CD4-positive, alpha-beta T cell treated with Interleukin-17A for 1 hour (primary cell): ENCODE measurements at regions not wholly inside any gene's neighbourhood (a gene's known extent, or its start where the extent isn't known, plus 50 kb on each side); places are given as distances from the start of the nearest gene placed in this dataset.

Experiments
- DNase-seq: peaks from one replicate; pipeline ENCODE4 v3.0.0-alpha.2; 2020

DNA sequence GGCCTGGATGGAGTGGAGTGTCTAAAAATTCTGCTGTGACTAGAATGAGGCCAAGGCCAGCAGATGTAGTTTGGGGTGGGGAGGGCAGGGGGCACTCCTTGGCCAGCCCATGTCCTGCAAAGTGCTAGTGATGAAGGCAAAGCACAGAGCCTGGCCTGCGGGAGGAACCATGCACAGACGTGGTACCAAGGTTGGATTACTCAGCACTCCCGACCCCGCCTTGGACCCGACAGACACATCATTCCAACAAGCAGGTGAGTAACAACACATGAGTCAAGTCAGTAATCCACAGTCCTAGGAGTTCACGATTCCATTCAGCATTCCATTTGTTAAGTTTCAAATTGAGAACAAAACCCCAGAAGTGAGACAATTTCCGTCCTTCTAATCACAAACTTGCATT, 317.3 kb downstream of the TCERG1L start:
- no peak for DNase-seq

DNA sequence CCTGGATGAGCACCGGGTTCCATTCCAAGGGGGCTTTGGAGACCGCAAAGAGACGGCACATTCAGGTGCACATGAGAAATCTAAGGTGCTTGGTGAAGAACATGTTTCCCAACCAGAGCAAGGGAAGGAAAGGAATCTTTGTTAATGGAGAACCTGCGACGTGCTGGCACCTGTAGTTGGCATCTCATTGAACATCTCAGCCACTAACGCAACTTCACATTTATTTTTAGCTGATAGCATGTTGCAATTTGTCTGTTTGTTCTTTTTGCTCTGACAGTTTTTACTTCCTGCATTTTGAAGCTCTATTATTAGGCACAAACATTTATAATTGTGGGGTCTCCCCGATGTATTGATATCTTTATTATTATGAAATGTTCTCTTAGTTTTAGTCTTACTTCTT, 316.7 kb downstream of the TCERG1L start:
- no peak for DNase-seq

DNA sequence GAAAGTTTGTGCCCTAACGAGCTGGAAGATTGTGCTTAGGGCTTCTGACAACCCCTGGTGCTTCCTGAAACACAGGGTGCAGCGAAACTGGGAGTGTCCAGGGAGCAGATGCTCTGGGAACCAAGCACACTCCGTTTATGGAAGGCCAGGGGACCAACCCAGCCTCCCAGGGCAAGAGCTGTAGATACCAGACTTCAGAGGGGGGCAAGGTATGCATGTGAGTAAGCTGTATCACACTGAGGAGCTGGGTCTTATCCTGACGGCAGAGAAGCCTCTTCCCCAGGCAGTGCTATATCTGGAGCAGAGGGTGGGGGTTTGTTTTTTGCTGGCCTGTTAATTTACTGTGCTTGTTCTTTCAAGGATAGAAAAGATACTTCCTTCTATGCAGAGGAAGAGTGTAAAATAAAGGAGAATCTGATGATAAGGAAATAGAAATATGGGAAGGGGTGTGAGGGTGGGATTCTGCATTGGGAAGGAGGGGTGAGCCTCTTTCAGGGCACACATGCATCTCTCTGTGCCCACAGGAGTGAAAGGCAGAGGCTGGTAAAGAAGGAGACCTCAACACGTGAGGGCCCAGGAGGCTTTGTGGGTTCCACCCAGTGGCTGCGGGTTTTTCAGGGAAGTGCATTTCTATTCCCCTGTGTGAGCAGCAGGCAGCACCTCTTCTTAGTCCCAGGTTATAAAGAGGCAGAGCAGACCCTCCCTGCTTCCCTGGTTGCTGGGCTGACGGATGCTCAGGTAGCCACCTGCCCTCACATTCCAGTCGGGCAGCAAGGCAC, 314.1 kb downstream of the TCERG1L start:
- no peak for DNase-seq

DNA sequence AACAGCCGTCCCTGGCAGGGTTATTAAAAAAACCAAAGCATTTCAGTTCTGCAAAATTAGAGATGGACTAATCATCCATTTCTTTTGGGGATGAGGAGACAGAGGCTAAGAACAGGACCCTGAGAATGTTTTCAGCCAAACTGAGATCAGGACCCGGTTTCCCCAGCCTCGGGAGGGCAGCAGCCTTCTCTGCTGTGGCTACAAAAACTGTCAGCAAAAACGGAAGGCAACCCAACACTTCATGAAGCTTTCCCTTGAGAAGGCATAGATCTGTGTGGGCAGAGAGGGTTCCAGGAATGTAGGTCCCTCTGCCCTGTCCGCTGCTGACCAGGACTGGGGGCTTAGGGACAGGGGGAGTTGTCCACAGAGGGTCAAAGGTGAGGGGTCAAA, 313.5 kb downstream of the TCERG1L start:
- no peak for DNase-seq

DNA sequence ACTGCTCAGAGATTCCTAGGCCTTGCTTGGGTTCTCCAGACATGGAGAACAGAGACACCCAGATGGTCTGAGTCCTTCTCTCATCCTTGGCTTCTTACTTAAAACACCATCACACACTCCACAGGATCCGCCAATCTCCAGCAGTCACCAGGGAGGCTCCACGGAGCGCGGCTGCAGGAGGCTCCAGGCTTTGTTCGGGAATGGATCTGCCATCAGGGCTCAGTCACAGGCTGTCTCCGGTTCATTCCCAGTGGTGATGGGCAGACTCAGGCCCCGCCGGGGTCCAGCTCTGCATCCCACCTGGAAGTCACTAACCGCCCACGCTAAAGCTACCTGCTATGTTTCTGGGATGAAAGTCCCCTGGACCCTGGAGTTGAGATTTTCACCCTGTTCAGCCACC, 312.9 kb downstream of the TCERG1L start:
- no peak for DNase-seq

DNA sequence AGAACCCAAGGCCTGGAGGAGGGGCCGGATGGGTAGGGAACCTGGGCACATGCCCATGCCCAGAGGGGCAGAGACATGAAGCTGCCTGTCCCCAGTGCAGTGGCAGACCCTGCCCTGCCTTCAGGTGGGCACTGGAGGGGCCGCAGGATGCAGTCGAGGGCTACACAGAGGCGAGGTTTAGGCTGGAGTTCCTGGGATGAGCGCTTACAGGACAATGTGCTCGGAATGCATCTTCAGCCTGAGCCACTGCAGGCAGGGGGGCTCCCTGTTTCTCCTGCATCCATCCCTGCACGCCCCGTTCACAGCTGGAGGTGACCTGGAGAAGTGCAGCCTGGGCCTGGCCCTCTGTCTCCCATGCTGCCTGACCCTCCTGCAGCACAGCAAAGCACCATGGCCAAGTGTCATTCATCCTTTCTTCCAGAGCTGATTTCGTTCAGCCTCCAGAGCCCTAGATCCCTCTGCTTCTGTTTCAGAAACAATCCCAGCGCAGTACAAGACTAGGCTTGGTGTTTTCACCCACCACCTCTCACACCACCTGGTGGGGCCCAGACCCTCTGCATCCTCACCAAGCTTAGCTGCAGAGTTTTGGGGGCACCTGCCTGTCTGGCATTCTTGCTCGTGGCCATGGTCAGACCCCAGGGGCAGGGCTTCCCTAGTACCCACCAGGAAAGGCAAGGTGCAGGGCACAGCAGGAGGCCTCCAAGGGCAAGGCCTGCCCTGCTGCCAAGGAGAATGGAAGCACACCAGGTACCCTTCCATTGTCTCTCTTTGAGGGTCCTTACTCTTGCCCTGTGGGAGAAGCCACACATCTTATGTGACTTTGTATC, 311.9 kb downstream of the TCERG1L start:
- DNase-seq, result no peak

DNA sequence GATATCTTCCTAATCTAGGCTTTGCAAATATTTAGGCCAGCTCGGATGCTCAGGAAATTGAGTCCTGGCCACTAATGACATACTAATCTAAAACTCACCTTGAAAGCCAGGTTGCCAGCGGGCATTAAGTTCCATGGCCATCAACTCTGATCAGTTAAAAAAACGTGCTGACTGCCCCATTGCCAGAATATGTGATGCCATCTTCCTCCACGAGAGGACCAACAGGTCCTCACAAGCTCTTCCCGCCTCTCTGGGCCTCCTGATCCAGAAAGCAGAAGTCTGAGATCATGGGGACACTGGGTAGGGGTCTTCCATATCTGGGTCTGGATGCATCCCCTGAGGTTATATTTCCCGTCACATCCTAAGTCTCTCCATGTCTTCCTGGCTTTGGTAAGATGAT, 311.3 kb downstream of the TCERG1L start:
- DNase-seq, result no peak

DNA sequence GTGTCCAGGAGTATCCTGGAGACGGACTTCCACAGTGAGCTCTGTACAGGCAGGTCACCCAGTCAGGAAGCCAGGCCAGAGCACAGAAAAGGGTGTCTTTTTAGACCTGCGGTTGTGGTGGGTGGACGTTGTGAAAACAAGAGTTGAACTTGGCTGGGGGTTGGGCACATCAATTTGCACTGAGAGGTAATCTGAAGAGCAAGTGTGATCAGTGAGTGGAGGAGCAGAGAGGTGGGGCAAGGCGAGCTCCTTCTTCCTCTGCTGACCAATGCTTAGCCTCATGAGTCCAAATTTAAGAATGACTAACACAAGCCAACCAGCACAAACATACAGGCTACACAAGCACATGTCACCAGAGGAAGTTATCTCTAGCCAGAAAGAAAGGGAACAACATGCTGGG, 310.8 kb downstream of the TCERG1L start:
- DNase-seq, result no peak

DNA sequence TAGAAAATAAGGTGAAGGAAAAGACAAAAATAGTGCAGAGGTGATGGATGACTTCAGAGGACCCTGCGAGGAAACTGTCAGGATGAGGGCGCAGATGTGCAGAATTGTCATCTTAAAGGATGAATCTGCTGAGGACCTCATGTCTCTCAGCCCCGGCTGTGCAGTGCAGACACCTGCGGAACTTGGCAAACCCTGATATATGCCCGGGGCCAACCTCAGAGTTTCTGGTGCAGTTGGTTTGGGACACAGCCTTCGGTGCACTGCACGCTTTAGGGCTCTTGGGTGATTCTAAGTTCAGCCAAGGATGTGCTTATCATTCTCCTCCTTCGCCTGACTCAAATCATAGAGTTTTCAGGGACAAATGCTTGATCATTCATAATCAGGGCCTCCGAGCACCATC, 310.1 kb downstream of the TCERG1L start:
- DNase-seq, result no peak

DNA sequence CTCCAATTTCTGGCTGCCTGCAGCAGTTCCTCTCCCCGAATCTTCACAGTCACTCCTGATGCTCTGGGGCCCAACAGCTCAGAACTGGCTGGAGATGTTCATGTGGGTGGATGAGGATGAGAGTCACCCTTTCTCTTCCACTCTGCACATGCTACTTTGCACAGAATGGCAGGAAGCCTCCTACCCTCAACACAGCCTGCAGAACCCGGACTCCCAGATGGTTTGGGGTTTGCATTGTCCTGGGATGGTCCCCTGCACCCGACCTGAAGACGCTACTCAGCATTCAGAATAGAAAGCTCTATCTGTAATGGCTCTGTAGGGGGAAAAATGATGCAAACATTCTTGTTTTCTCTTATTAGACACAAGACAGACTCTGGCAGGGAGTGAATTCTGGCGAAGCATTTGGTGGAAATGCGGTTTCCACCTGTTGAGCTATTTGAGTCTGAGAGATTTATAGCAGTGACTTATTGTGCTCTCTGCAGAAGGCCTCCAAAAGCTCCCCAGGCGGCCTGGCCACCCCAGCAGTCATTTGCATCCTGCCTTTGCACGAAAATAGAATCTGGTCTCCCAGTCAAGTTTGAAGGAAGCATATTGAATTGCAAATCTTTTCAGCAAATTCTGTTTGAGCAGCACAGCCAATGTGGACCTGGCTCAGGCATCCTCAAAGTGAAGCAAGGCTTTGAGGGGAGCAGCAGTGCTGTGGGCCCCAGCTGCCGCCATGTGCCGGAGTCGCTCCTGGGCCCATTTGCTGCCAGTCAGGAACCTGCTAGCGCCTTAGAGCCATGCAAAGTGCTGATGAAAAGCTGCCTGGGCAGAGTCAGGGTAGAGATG, 309.3 kb downstream of the TCERG1L start:
- no peak for DNase-seq

DNA sequence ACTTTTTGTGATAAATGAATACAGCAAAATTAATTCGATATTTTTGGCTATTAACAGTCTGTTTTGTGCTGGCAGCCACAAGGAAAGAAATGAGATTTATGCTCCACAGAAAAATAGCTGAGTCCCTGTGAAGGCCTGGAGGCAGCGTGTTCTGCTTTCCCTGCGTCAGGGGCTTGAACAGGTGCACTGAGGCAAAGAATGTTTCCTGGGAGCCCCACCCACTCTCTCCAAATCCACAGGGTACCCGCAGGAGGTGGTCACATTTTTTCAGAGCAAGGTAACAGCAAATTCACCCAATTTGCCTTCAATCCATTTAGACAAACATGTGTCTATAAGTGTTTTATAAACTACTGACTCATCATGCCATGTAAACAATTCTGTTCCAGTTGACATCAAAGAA, 308.1 kb downstream of the TCERG1L start:
- DNase-seq, result no peak

DNA sequence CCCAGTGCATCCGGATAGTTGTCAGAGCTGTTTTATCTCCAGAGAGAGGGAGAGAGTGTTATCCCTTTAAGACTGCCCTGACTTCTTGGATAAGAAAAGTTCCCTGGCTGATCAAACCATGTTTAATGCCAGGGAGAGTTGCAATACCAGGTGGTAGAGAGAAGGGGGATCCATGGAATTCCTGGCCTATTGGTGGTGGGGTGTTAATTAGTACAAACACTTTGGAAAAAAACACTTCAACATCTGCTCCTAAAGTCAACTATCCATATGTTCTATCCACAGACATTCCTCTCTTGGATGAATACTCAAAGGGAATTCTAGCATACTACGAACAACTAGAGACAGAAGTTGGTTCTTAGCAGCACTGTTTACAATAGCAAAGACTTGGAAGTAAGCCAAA, 307.2 kb downstream of the TCERG1L start:
- no peak for DNase-seq

DNA sequence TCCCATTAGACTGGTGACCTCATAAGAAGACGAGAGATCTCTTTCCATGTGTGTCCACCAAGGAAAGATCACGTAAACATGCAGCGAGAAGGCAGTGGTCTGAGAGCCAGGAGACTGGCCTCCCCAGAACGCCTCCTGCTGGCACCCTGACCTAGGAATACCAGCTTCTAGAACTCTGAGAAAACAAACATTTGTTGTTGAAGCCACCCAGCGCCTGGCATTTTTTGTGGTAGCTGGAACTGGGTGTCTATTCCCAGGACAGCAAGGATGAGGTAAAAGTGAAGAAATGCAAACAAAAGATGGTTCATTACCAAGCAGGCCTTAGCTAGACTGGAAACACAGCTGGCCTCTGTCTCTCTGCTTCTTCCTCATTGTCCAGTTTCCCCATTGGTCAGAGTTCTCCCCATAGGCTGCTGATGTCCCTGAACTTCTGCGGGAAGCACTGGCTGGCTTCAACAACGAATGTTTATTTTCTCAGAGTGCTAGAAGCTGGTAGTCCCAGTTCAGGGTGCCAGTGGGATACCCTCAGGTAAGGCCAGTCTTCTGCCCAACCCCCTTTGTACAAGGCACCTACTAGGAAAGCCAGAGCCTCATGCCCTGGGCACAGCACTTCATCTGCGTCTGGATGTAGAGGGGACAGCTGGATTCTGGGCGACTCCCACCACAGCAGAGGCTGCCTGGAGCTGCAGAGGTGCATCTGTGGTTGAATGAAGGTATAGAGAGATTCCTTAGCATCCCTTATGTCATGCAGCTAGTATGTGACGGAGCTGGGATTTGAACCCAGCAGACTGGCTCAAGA, 304.9 kb downstream of the TCERG1L start:
- DNase-seq, result no peak

DNA sequence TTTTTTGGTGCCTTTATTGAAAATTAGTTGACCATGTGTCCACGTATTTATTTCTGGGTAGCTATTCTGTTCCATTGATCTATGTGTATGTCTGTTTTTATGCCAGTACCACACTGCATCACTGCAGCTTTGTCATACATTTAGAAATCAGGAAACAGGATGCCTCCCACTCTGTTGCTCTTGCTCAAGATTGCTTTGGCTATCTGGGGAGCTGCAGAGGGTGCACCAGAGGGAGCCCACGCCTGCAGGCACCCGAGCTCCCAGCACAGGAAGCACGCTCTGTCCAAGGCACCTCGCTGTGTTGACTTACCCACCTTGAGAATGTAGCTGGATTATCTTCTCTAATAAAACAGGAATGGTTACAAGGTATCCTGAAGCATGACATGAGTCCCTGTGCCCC, 301.7 kb downstream of the TCERG1L start:
- no peak for DNase-seq

DNA sequence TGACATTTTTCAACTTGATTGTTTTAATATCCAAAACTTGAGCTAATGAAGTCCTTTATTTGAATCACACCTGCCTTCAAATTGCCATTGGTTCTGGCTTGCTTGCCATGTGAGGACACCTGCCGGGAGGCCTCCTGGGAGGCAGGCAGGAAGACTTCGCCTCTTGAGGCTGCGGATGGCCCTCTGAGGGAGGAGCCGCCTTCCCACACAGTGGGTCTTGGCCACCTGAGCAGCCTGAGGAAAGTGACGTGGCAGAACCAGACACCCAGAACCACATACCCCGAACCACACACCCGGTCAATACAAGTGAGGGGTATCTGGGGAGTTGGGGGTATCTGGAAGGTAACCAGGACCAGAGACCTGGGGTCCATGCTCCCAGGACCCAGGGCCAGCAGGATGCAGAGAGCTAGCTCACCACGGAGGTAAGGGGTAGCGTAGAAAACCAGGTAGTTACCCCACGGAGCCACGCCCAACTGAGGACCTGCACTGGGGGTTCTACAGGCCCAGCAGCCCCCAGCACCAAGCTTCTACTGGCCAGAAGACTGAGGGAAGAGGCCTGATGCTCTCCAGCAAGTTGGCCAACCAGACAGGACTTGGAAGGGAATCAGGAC, 300.5 kb downstream of the TCERG1L start:
- DNase-seq, result no peak

DNA sequence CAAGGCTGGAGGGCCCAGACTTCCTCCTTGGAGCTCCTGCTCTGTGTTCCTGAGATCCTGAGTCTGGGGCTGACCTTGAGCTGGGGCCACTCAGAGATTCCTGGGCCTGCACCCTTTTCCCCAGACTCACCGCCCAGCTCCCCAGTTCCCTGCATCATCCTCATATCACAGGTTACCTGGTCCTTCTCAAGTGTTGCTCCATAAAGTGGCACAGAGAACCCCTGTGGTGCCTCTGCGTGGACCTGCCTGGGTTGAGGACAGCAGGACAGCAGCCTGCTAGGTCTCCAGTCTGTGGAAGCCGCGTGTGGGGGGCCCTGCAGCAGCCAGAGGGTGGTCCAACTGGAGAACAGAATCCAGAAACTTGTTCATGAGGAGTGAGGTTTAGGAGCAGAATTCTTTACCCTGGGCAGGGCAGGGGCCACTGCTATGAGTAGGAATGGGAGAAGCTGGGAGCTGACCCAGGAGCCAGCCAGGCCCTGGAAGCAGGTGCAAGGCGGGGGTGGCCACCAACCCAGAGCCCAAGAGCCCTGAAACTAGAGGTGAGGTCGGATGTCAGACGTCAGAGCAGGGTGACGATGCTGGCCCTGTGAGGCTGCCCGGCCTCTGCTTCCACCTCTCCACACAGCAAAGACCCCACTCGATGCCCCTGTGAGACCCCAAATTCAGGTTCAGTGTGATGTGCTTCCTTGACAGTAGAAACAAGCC, 299.4 kb downstream of the TCERG1L start:
- no peak for DNase-seq

DNA sequence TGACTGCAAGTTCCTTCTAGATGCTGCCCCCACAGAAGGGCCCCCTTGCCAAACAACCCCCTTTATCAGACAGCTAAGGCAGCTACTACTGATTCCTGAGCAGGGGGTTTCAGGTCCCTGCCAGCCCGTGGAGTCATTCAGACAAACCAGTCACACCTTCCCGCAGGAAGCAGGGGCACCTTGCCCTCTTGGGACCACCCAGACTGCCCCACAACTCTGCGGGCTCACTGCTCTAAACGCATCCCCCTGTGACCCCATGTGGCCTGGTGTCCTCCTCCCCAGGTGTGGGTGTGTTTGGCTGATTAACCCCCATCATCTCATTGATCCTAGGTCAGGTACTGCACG, 298.9 kb downstream of the TCERG1L start:
- no peak for DNase-seq

DNA sequence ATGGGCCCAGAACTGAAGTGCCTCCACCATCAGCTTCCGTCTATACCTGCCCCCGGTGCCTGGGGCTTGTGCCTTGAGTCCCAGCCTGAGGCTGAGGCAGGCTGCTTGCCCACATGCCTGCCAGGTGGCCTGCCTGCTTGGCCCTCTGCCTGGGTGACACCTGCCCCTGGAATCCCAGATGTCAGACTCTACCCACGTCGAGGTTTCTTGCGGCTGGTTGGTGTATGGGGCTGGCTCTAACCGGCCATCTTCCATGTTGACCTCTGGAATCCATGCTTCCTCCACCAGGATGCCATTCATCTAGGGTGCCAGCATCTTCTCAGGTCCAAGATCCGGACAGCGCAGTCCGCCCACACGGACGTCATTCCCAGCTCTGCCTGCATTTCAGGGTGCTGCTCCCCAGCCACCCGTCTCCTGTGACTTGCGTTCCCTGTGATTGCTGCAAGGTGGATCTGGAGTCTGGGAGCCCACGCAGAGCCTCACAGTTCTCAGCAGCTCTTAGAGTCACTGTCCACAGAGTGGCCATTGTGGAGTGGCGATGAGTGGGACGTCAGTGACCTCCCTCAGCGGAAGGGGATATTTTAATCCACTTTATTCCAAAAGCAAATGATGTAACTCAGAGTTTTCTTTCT, 298.1 kb downstream of the TCERG1L start:
- no peak for DNase-seq

DNA sequence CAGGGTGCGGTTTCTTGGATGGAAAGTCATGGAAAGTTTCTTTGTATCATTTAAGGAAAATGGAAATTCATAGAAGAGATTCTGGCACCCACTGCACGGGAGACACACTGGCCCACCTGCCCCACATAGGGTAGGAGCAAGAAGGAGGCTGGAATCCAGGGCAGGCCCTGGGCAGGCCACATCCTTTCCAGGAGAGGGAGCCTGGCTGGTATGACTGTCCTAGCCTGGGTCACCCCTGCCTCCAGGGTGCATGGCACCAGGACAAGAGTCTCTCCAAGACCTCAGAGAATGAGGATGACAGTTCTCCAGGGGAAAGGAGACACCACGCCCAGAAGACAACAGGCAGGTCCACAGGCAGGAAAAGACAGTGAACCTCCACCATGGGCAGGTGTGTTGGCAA, 297.2 kb downstream of the TCERG1L start:
- no peak for DNase-seq

DNA sequence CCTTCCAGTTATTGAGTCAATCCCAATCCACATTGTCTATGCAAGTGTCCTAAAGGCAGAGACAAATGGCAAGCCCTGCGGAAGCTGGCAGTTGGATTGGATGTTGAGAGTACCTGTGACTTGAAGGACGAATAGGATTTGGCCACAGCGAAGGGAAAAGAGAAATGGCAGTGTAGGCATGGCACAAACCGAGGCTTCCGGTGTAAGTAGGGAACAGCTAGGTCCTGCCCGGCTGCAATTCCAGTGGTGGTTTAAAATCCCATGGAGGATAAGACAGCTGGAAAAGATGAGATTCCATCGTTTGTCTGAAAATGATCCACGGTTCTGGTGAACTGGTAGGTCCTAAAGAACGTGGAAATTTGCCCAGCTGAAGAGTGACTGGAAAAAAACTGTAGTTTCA, 296.2 kb downstream of the TCERG1L start:
- no peak for DNase-seq

DNA sequence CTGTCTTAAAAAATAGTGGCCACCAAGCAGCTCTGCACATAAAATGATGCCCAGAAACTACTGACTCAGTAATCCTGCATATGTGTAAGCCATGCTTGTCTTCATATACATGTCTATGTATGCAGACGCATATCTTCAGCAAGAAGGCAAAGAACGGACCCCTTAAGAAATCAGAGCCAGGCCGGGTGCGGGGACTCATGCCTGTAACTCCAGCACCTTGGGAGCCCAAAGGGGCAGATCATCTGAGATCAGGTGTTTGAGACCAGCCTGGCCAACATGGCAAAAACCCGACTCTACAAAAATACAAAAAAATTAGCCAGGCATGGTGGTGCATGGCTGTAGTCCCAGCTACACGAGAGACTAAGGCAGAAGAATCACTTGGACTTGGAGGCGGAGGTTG, 295.0 kb downstream of the TCERG1L start:
- DNase-seq, result no peak
